ENCODE measurements at regions not wholly inside any gene's neighbourhood (a gene's known extent, or its start where the extent isn't known, plus 50 kb on each side); places are given as distances from the start of the nearest gene placed in this dataset.
"Not testable (repeated sequence)": the region's sequence is repeated elsewhere in the genome, so short reads cannot be mapped to it uniquely, and the experiment has no call there.

- Histone ChIP-seq H3K4me3 (no peak overlapping the region), H3K4me1 (no peaks in the 10 kb centered on the region), H3K36me3 (no peaks in the 10 kb centered on the region), H3K27me3 (peaks cover 8% of the 10 kb centered on the region), H3K9me3 (no peaks in the 10 kb centered on the region), H3K27ac (no peak overlapping the region)
- TF ChIP-seq POLR2A (IDR thresholded peaks at IDR 0.05) (no peak), POLR2AphosphoS5 (IDR thresholded peaks at IDR 0.05) (no peak), EP300 (IDR thresholded peaks at IDR 0.05) (no peak), CTCF (IDR thresholded peaks at IDR 0.05) (no peak)
- 45% methylated on average over 2 of the region's 2 CpGs for WGBS
- no peak for DNase-seq (ENCODE audit: low spot score in 2 of 2)
Measured at GRCh38 chr12:131323879-131324278, 370.2 kb downstream of the ADGRD1 start.

- Histone ChIP-seq H3K27me3 (peaks cover 8% of the 10 kb centered on the region), H3K9me3 (no peaks in the 10 kb centered on the region), H3K4me3 (no peak overlapping the region), H3K27ac (no peak overlapping the region), H3K36me3 (no peaks in the 10 kb centered on the region), H3K4me1 (no peaks in the 10 kb centered on the region)
- WGBS, result 72% methylated on average over 12 of the region's 25 CpGs
- TF ChIP-seq POLR2A (IDR thresholded peaks at IDR 0.05) (no peak), CTCF (IDR thresholded peaks at IDR 0.05) (no peak), POLR2AphosphoS5 (IDR thresholded peaks at IDR 0.05) (no peak), EP300 (IDR thresholded peaks at IDR 0.05) (no peak)
- DNase-seq (ENCODE audit: low spot score in 2 of 2), result no peak
Measured at GRCh38 chr12:131327521-131328488, 374.1 kb downstream of the ADGRD1 start.

- WGBS, result 78% methylated on average over 28 of the region's 28 CpGs
- not testable (repeated sequence) for H3K27me3 ChIP-seq; H3K9me3 ChIP-seq; H3K4me3 ChIP-seq; H3K27ac ChIP-seq; H3K4me1 ChIP-seq; DNase-seq (ENCODE audit: low spot score in 2 of 2); H3K36me3 ChIP-seq
Measured at GRCh38 chr12:131328861-131329845, 375.4 kb downstream of the ADGRD1 start.

- TF ChIP-seq EP300 (IDR thresholded peaks at IDR 0.05) (no peak), POLR2AphosphoS5 (IDR thresholded peaks at IDR 0.05) (no peak), CTCF (IDR thresholded peaks at IDR 0.05) (no peak), POLR2A (IDR thresholded peaks at IDR 0.05) (no peak)
- DNase-seq (ENCODE audit: low spot score in 2 of 2), result no peak
Measured at GRCh38 chr12:131330106-131330815, 376.6 kb downstream of the ADGRD1 start.

GRCh38 chr12:131331148-131331750 is 377.5 kb downstream of the ADGRD1 start:
- H3K9me3 ChIP-seq, result no peaks in the 10 kb centered on the region
- H3K27ac ChIP-seq, result no peak overlapping the region
- 72% methylated on average over 2 of the region's 2 CpGs for WGBS
- TF ChIP-seq POLR2AphosphoS5 (IDR thresholded peaks at IDR 0.05) (no peak), POLR2A (IDR thresholded peaks at IDR 0.05) (no peak), EP300 (IDR thresholded peaks at IDR 0.05) (no peak), CTCF (IDR thresholded peaks at IDR 0.05) (no peak)
- H3K36me3 ChIP-seq, result no peaks in the 10 kb centered on the region
- H3K4me3 ChIP-seq, result no peak overlapping the region
- peaks cover 8% of the 10 kb centered on the region for H3K27me3 ChIP-seq
- H3K4me1 ChIP-seq, result no peaks in the 10 kb centered on the region
- no peak for DNase-seq (ENCODE audit: low spot score in 2 of 2)

More at GRCh38 chr12:131330106-131330815, 376.6 kb downstream of the ADGRD1 start:
- WGBS, result 89% methylated on average over 9 of the region's 9 CpGs
- H3K36me3 ChIP-seq, result no peaks in the 10 kb centered on the region
- no peaks in the 10 kb centered on the region for H3K4me1 ChIP-seq
- H3K27me3 ChIP-seq, result peaks cover 8% of the 10 kb centered on the region
- no peaks in the 10 kb centered on the region for H3K9me3 ChIP-seq
- no peak overlapping the region for H3K27ac ChIP-seq
- no peak overlapping the region for H3K4me3 ChIP-seq

Data from suprapubic skin (tissue), 4 donors.